ENCODE measurements at regions not wholly inside any gene's neighbourhood (a gene's known extent, or its start where the extent isn't known, plus 50 kb on each side); places are given as distances from the start of the nearest gene placed in this dataset.

DNA sequence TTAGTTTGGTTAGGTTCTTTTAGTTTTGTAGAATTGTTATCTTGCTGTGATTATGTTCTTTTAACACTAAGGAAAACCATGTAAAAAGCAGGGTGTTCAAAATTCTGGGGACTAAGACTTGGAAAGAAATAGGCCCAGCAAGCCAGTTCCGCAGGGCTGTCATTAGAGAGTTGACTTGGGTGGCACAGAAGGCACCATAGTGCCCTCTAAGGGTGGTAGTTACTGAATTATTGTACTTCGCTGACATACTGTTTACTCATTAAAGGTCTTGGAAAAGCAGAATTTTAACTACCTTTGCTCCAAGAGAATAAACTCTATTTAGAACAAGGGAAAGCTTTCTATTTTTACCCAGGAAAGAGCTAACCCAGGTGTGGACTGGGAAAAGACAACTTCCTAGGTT is 86.5 kb downstream of the OTUD1 start:
- TF ChIP-seq, protein P1, sequence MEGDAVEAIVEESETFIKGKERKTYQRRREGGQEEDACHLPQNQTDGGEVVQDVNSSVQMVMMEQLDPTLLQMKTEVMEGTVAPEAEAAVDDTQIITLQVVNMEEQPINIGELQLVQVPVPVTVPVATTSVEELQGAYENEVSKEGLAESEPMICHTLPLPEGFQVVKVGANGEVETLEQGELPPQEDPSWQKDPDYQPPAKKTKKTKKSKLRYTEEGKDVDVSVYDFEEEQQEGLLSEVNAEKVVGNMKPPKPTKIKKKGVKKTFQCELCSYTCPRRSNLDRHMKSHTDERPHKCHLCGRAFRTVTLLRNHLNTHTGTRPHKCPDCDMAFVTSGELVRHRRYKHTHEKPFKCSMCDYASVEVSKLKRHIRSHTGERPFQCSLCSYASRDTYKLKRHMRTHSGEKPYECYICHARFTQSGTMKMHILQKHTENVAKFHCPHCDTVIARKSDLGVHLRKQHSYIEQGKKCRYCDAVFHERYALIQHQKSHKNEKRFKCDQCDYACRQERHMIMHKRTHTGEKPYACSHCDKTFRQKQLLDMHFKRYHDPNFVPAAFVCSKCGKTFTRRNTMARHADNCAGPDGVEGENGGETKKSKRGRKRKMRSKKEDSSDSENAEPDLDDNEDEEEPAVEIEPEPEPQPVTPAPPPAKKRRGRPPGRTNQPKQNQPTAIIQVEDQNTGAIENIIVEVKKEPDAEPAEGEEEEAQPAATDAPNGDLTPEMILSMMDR (IDR thresholded peaks at IDR 0.05): peak; percentile 32 to 72 (median 58)
- TF ChIP-seq POLR2A (IDR thresholded peaks at IDR 0.05): no peak

Measured in body of pancreas (tissue), 4 donors.